ENCODE measurements at regions not wholly inside any gene's neighbourhood (a gene's known extent, or its start where the extent isn't known, plus 50 kb on each side); places are given as distances from the start of the nearest gene placed in this dataset.

- no peak for TF ChIP-seq SNAPC4 (CRISPR knock-in tag; IDR thresholded peaks at IDR 0.05)
- no peak for TF ChIP-seq NFYB (CRISPR knock-in tag; IDR thresholded peaks at IDR 0.05)
- no peak for TF ChIP-seq KDM1A (CRISPR knock-in tag; IDR thresholded peaks at IDR 0.05)
- TF ChIP-seq XBP1 (CRISPR knock-in tag; IDR thresholded peaks at IDR 0.05), result no peak
- no peak for TF ChIP-seq NR1H2 (CRISPR knock-in tag; IDR thresholded peaks at IDR 0.05; ENCODE audit: borderline replicate concordance, low read depth)
- no peak for TF ChIP-seq ZNF512B (CRISPR knock-in tag; IDR thresholded peaks at IDR 0.05; ENCODE audit: borderline replicate concordance)
- TF ChIP-seq ZBTB37 (CRISPR knock-in tag; IDR thresholded peaks at IDR 0.05), result no peak
Measured at GRCh38 chr18:78145096-78145495, 834.5 kb upstream of the SALL3 start (continued).

Measured in HepG2 (cell line).